GM23248 (cell line): ENCODE measurements at regions not wholly inside any gene's neighbourhood (a gene's known extent, or its start where the extent isn't known, plus 50 kb on each side); places are given as distances from the start of the nearest gene placed in this dataset.
"Not testable (repeated sequence)": the region's sequence is repeated elsewhere in the genome, so short reads cannot be mapped to it uniquely, and the experiment has no call there.

Experiments
- DNase-seq: peaks from one replicate; pipeline ENCODE4 v3.0.0-alpha.2; 2015
- H2AFZ ChIP-seq: fragments of 200-600 bp; sonication (generic); 2 replicates; pipeline ENCODE4 v1.6.1; 2016; ENCODE audit warnings: antibody characterized with exemption
- H3F3A ChIP-seq: fragments of 200-600 bp; sonication (generic); 2 replicates; pipeline ENCODE4 v1.6.1; 2016; ENCODE audit warnings: mild to moderate bottlenecking, antibody characterized with exemption, mixed run types; ENCODE audit not compliant: insufficient read depth
- H3K27ac ChIP-seq: fragments of 200-600 bp; sonication (generic); 2 replicates; pipeline ENCODE4 v1.5.1; 2016; ENCODE audit warnings: mild to moderate bottlenecking
- H3K27me3 ChIP-seq: fragments of 200-600 bp; sonication (generic); replicated peaks from 2 replicates; pipeline ENCODE4 v1.6.1; 2016; ENCODE audit warnings: mild to moderate bottlenecking; ENCODE audit not compliant: insufficient read depth
- H3K36me3 ChIP-seq: fragments of 200-600 bp; sonication (generic); 2 replicates; pipeline ENCODE4 v1.6.1; 2016; ENCODE audit warnings: low read depth, mild to moderate bottlenecking
- H3K4me1 ChIP-seq: fragments of 200-600 bp; sonication (generic); 2 replicates; pipeline ENCODE4 v1.6.1; 2016; ENCODE audit warnings: mild to moderate bottlenecking; ENCODE audit not compliant: insufficient read depth
- H3K4me2 ChIP-seq: fragments of 200-600 bp; sonication (generic); one replicate; pipeline ENCODE4 v1.6.1; 2016; ENCODE audit warnings: mild to moderate bottlenecking; ENCODE audit not compliant: unreplicated experiment
- H3K4me3 ChIP-seq: fragments of 200-600 bp; sonication (generic); 2 replicates; pipeline ENCODE4 v1.5.1; 2016; ENCODE audit warnings: mild to moderate bottlenecking
- H3K79me2 ChIP-seq: fragments of 200-600 bp; sonication (generic); 2 replicates; pipeline ENCODE4 v1.6.1; 2016; ENCODE audit warnings: mild to moderate bottlenecking; ENCODE audit not compliant: insufficient read depth
- H3K9ac ChIP-seq: fragments of 200-600 bp; sonication (generic); 2 replicates; pipeline ENCODE4 v1.6.1; 2016; ENCODE audit warnings: mild to moderate bottlenecking
- H3K9me2 ChIP-seq: fragments of 200-600 bp; sonication (generic); 2 replicates; pipeline ENCODE4 v1.6.1; 2016; ENCODE audit warnings: mixed run types, mild to moderate bottlenecking, moderate library complexity; ENCODE audit not compliant: insufficient read depth
- H3K9me3 ChIP-seq: fragments of 200-600 bp; sonication (generic); one replicate; pipeline ENCODE4 v1.6.1; 2017; ENCODE audit warnings: low read depth
- H4K20me1 ChIP-seq: fragments of 200-600 bp; sonication (generic); 2 replicates; pipeline ENCODE4 v1.6.0; 2016; ENCODE audit not compliant: insufficient read depth
- EZH2 ChIP-seq: fragments of 200-600 bp; sonication (generic); IDR thresholded peaks from 2 replicates; pipeline ENCODE4 v1.6.1; 2018; ENCODE audit warnings: antibody characterized with exemption, mild to moderate bottlenecking; ENCODE audit not compliant: insufficient read depth, poor library complexity, severe bottlenecking
- EZH2phosphoT487 ChIP-seq: fragments of 200-600 bp; sonication (generic); IDR thresholded peaks from 2 replicates; pipeline ENCODE4 v1.6.1; 2018; ENCODE audit warnings: antibody characterized with exemption, moderate library complexity, mild to moderate bottlenecking, low read depth; ENCODE audit not compliant: insufficient read depth
- WGBS, 2 experiments: methylation state at CpG; one replicate each; pipeline ENCODE4 v1.1.6; 2015 to 2017; ENCODE audit warnings: low lambda C conversion rate in 2 of 2, low coverage in 1 of 2; ENCODE audit errors: missing lambda C conversion rate in 2 of 2; 5-methylcytosine and 5-hydroxymethylcytosine counted together
- in situ Hi-C: fragments of 300-500 bp; cut with MboI; formaldehyde crosslinking; loops from 2 replicates; pipeline ENCODE4 v1.15.0; 2020

DNA sequence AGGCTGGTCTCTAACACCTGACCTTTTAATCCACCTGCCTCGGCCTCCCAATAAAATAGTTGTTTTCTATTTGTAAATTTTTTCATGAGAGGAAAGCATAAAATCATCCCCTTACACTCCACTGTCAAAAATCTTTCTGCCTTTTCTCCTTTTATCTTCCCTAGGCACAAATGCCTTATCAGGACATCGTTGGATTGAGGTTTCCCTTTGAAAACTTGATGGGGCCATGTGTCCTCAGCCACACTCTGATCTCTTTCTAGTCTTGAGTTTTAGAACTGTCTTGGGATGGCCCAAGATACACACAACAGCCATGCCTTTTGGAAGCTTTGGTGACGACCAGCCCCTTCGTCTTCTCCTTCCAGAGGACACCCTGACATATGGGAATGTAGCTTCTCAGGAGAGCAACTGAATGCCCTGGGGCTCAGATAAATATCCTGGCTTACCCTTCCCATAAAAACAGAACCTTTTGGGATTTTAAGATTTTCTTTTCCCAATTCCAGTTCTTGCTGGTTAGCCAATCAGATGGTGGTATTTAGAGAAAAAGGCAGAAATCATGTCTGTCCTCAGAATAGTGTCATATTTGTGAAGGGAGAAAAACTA lies 112.4 kb downstream of the ZNF429 start:
- Histone ChIP-seq H3K9ac (no peak overlapping the region), H2AFZ (no peak overlapping the region), H4K20me1 (no peaks in the 10 kb centered on the region), H3K4me2 (no peak overlapping the region), H3K4me3 (no peak overlapping the region), H3K9me2 (no peaks in the 10 kb centered on the region), H3K79me2 (no peaks in the 10 kb centered on the region), H3K36me3 (no peaks in the 10 kb centered on the region), H3K27ac (no peak overlapping the region), H3K27me3 (no peaks in the 10 kb centered on the region), H3K4me1 (no peaks in the 10 kb centered on the region), H3F3A (no peaks in the 10 kb centered on the region), H3K9me3 (no peaks in the 10 kb centered on the region)
- 9 to 17% methylated on average over 4 of the region's 4 CpGs for WGBS, 2 experiments
- in situ Hi-C loops: no loop called here
- TF ChIP-seq EZH2phosphoT487: no peak
- no peak for DNase-seq

DNA sequence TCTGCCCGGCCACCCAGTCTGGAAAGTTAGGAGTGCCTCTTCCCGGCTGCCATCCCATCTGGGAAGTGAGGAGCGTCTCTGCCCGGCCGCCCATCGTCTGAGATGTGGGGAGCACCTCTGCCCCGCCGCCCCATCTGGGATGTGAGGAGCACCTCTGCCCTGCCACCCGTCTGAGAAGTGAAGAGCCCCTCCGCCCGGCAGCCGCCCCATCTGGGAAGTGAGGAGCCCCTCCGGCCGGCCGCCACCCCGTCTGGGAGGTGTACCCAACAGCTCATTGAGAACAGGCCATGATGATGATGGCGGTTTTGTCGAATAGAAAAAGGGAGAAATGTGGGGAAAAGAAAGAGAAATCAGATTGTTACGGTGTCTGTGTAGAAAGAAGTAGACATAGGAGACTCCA lies 109.4 kb downstream of the ZNF429 start:
- H3K79me2 ChIP-seq: not testable (repeated sequence)
- WGBS, 2 experiments: 67 to 81% methylated on average over 11 to 17 of the region's 19 CpGs

GRCh38 chr19:21613201-21613600 lies 107.8 kb downstream of the ZNF429 start:
- 3 to 13% methylated on average over 2 of the region's 2 CpGs for WGBS, 2 experiments
- in situ Hi-C loops, H3K9me3 ChIP-seq, H3K4me2 ChIP-seq, H4K20me1 ChIP-seq, H3K4me3 ChIP-seq, H3K27ac ChIP-seq, H3K4me1 ChIP-seq, H3K79me2 ChIP-seq, H3K27me3 ChIP-seq, H3F3A ChIP-seq, H2AFZ ChIP-seq, H3K9ac ChIP-seq, H3K9me2 ChIP-seq, DNase-seq, H3K36me3 ChIP-seq: not testable (repeated sequence)

More for the DNA sequence above, 109.4 kb downstream of the ZNF429 start:
- H3F3A ChIP-seq, H3K27ac ChIP-seq, H3K9me3 ChIP-seq, DNase-seq, H3K9me2 ChIP-seq, in situ Hi-C loops, H3K4me3 ChIP-seq, H3K9ac ChIP-seq, H4K20me1 ChIP-seq, H3K4me1 ChIP-seq, H3K36me3 ChIP-seq, H3K4me2 ChIP-seq, H3K27me3 ChIP-seq, H2AFZ ChIP-seq: not testable (repeated sequence)

GRCh38 chr19:21612403-21612872 lies 107.0 kb downstream of the ZNF429 start:
- Histone ChIP-seq H3K9ac (no peak overlapping the region), H3K27ac (no peak overlapping the region), H3K27me3 (no peaks in the 10 kb centered on the region), H2AFZ (no peak overlapping the region), H3K4me3 (no peak overlapping the region), H3K4me1 (no peaks in the 10 kb centered on the region), H3K36me3 (no peaks in the 10 kb centered on the region), H4K20me1 (no peaks in the 10 kb centered on the region), H3K4me2 (no peak overlapping the region), H3K9me2 (no peaks in the 10 kb centered on the region), H3F3A (no peaks in the 10 kb centered on the region), H3K79me2 (no peaks in the 10 kb centered on the region), H3K9me3 (no peaks in the 10 kb centered on the region)
- 33 to 48% methylated on average over 1 of the region's 1 CpG for WGBS, 2 experiments
- no peak for TF ChIP-seq EZH2phosphoT487
- no peak for TF ChIP-seq EZH2
- no peak for DNase-seq
- in situ Hi-C loops: no loop called here

DNA sequence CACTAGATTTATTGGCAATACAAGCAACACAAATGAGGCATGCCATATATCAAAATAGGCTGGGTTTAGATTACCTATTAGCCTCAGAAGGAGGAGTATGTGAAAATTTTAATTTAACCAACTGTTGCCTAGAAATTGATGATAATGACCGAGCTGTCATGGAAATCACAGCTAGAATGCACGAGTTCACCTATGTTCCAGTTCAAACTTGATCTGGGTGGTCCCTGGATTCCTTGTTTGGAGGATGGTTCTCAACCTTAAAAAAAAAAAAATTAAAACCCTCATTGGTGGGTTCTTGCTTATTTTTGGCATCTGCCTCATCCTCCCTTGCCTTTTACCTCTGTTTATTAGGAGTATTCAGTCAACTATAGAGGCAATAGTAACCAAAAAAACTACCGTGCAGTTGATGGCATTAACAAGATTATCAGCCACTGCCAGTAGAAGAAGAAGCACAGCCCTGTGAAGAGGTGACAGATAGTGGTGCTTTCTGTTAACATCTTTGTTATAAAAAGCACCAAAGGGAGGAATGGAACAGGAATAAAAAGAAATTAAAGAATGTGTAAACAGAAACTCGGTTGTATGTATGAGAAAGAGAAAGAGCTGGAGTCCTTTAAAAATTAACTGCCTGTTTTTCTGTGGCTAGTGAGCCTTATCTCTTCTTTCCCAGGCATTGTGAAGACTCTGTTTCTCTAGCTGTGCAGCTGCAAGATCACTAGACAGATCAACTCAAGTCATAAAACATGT lies 106.4 kb downstream of the ZNF429 start:
- no peaks in the 10 kb centered on the region for H3K79me2 ChIP-seq
- H3K4me3 ChIP-seq: no peak overlapping the region
- H3K4me2 ChIP-seq: no peak overlapping the region
- H3F3A ChIP-seq: no peaks in the 10 kb centered on the region
- no peak overlapping the region for H3K9ac ChIP-seq
- H4K20me1 ChIP-seq: no peaks in the 10 kb centered on the region
- H3K27me3 ChIP-seq: no peaks in the 10 kb centered on the region
- in situ Hi-C loops: no loop called here
- no peaks in the 10 kb centered on the region for H3K9me3 ChIP-seq
- TF ChIP-seq EZH2: no peak
- no peak for TF ChIP-seq EZH2phosphoT487
- no peak overlapping the region for H2AFZ ChIP-seq
- no peaks in the 10 kb centered on the region for H3K4me1 ChIP-seq
- DNase-seq: no peak
- no peaks in the 10 kb centered on the region for H3K36me3 ChIP-seq
- H3K9me2 ChIP-seq: no peaks in the 10 kb centered on the region
- WGBS, 2 experiments: 3 to 9% methylated on average over 4 of the region's 4 CpGs
- no peak overlapping the region for H3K27ac ChIP-seq
